ENCODE measurements at regions not wholly inside any gene's neighbourhood (a gene's known extent, or its start where the extent isn't known, plus 50 kb on each side); places are given as distances from the start of the nearest gene placed in this dataset.
"Not testable (repeated sequence)": the region's sequence is repeated elsewhere in the genome, so short reads cannot be mapped to it uniquely, and the experiment has no call there.

DNA sequence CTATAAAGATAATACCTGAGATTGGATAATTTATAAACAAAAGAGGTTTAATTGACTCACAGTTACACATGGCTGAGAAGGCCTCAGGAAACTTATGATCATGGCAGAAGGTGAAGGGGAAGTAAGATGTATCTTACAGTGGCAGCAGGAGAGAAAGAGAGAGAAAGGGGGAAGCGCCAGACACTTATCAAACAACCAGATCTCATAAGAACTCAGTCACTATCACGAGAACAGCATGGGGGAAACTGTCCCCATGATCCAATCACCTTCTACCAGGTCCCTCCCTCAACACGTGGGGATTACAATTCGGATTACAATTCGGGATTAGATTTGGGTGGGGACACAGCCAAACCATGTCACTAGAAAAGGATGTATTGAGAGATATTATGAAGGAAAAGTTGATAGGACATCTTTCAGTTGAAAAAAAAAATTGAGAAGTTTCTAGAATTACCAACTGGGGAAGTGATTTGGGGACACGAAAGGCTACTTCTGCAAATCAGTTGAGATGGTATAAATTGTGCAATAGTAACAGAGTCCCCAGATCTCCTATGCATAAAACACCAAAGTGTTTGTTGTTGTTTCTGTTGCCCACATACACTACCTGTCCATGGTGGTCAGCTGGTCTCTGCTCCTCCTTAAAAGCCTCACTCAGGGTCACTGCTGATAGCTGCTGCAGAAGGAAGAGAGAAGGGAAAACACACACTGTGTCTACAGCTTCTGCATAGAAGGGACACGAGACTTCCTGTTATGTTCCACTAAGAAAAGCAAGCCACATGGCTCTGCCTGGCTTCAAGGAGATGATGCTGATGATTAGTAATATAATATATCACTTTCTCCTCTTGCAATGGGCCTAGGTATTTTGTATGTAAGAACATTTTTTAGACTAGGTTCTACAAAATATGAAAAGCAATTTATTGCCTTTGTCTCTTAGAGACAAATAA, 465.5 kb downstream of the PDZRN4 start:
- DNase-seq: no peak

- no peak for DNase-seq
Observed at GRCh38 chr12:41652981-41653380, 464.9 kb downstream of the PDZRN4 start.

- DNase-seq: no peak
Observed at GRCh38 chr12:41645624-41646023, 457.5 kb downstream of the PDZRN4 start.

GRCh38 chr12:41642808-41643207, 454.7 kb downstream of the PDZRN4 start:
- DNase-seq: not testable (repeated sequence)

- DNase-seq: no peak
Observed at GRCh38 chr12:41636653-41637052, 448.5 kb downstream of the PDZRN4 start.

DNA sequence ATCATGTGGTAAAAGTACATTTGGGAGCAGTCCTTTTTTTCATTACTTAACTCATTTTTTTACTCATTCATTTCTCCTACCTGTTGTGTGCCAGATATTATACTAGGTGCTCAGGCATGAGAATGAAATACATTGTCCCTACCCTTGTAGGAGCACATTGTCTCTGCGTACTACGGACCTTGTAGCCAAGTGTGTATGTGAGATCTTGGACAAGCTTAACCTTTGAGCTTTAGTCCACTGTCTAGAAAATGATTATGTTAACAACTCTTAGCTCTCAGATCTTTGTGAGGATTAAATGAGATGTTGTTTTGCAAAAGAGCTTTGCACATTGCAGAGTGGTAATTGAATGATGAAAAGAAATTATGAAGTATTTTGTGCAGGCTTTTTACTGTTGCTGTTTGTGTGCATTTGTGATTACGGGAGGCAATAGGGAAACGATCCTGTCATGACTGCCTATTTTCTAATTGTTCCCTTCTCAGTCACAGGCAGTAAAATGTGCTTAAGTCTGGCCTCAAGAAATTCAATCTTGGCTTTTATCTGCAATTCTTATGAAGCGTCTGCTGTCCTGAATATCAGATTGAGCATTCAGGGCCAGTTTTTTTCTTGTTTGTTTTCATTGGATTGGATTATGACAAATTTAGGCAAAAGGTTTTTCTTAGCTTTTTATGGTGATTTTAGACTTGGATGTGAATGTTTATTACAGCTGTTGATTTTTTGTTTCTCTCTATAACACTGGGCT, 447.7 kb downstream of the PDZRN4 start:
- DNase-seq: no peak

DNA sequence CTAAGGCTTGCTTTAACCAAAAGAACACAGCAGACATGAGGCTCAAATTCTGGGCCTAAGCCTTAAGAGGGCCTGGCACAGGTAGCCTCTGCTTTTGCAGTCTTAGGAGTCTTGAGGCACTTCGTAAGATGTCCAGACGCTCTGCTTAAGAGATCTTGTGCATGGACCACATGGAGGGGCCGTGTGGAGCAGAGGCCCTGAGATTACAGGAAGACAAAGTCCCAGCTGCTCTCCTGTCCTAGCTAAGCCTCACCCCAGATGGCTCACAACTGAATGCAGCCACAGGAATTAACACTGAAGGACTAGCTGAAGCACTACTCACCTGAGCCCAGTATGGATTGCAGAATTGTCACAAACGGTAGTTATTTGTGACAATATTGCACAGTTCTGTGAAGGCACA, 446.0 kb downstream of the PDZRN4 start:
- no peak for DNase-seq

- no peak for DNase-seq
Observed at GRCh38 chr12:41629611-41630010, 441.5 kb downstream of the PDZRN4 start.

DNA sequence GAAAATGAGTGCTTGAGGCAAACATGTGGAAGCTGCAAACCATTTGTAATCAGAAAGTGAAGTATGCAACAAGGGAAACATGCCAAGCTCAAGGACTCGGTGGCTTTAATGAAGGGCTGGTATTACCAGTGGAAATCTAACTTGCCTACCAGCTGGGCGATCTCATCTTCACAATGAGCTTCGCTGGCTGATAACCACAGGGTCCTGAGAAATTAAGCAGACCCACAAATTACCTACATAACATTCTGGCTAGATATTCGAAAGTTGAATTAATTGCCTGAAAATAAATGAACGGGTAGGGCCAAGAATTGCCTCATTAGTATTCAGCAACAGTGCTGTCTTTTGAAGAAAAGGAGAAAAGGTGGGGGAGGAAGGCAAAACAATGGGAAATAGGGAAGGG, 439.4 kb downstream of the PDZRN4 start:
- no peak for DNase-seq

GRCh38 chr12:41624571-41624970, 436.5 kb downstream of the PDZRN4 start:
- no peak for DNase-seq

All from DMS 273 treated with DMSO at 0.1 percent for 48 hours (cell line).